GM21529 (cell line): ENCODE measurements at regions not wholly inside any gene's neighbourhood (a gene's known extent, or its start where the extent isn't known, plus 50 kb on each side); places are given as distances from the start of the nearest gene placed in this dataset.

Source experiments
- ATAC-seq: cut with Tn5 transposase; IDR thresholded peaks from one replicate; pipeline ENCODE4 v1.9.1; 2021; ENCODE audit not compliant: unreplicated experiment

DNA sequence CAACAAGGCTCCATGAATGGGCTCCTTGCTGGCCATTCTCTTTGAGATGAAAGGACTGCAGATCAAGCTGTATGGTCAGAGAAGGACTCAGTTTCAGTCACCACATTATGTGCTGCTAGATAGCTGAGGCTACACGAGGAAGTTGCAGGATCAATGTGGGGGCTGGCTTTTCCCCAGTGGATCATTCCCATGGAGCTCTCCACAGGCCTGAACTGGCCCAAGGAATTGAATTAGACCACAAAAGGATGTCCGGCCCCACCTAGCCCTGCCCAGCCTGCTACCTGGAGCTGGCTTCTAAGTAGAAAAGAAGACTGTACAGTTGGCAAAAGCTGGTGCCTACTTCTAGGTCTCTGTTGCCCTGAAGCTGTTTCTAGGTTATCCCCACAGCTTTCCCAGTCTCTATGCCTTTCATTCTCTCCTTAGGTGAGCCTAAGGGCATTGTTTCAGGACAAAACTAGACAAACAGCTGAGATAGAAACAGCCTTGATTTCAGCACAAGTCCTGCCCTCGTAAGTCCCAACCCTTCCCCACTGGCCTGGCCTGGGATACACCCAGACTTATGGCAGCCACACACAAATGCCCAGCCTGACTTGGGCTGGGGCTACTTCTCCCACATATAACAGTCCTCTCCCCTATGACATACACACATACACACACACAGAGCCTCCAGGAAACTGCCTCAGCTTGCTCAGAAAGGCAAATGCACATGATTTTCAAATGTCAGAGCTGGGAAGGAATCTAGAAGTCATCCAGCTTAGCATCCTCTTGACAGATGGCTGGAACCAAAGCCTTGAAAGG is 129.1 kb upstream of the NCAM1 start:
- no peak for ATAC-seq

- no peak for ATAC-seq
These were observed 126.9 kb upstream of the NCAM1 start for GRCh38 chr11:112834277-112834755.

GRCh38 chr11:112835591-112836255 is 125.5 kb upstream of the NCAM1 start:
- no peak for ATAC-seq

- no peak for ATAC-seq
These were observed 125.0 kb upstream of the NCAM1 start for GRCh38 chr11:112836256-112836602.

GRCh38 chr11:112837162-112837826 is 123.9 kb upstream of the NCAM1 start:
- ATAC-seq, result no peak

- ATAC-seq, result no peak
These were observed 122.2 kb upstream of the NCAM1 start for GRCh38 chr11:112839051-112839450.

DNA sequence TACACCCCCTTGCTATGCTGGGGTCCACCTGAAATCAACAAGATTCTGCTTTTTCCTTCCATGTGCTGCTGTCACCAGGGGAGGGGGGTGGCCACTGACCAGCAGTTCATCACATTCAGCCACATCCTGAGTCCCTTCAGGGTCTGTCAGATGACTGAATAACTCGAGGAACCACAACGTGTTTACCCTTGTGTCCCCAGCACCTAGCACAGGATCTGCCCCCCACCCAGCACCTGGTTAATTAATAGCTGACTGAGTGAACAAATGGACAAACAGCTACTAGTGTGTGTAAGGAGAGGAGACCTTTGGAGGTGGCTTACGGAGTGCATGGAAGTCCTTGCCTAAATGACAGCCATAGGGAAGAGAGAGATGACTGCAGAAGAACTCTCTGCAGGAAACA is 119.5 kb upstream of the NCAM1 start:
- no peak for ATAC-seq

DNA sequence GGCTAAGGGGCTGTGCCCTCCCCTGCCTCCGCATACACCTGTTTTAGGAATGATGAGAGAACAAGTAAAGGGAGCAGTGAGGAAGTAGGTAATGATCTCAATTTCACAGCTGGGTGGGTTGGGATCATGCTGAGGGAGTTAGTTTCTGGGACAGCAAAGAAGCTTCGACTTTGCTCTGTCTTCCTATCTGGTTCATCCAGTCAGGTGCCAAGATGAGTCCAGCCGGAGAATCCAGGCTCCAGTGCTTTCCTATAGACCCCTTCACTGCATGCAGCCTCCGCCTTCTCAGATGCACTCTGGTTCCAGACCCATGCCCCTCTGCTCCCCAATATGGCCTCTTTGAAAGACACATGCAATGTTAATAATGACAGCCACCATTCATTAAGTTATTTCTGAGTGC is 119.1 kb upstream of the NCAM1 start:
- ATAC-seq, result no peak

GRCh38 chr11:112844517-112844916 is 116.7 kb upstream of the NCAM1 start:
- no peak for ATAC-seq

- ATAC-seq, result no peak
These were observed 113.7 kb upstream of the NCAM1 start for GRCh38 chr11:112847568-112847967.

DNA sequence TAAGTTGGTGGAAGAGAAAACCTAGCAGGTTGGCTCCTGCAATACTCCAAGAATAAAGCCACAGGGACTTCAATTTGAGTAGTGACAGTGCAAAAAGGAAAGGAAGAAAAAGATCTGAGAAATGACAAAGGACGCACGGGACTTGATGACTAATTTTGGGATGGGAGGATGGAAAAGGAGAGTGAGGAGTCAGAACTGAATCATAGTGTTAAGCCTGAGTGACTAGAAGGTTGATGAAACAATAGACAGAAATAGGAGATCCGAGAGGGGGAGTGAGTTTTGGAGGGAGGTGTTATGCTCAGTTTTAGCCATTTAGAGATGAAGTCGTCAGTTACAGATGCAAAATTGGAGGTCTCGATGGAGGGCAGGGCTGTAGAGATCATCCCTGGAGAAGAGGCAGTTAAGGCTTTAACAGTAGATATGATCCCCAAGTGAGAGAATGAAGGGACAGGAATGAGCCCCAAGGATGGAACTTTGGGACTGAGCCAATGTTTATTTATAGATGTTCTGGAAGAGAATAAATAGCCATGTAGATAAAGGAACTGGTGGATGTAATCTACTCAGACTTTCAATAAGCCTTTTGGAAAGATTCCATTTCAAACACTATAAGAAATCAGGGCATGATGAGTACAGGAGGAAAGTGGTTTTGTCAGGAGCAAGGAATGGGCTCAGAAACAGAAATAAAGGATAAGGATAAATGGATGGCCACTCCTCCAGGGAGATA is 108.9 kb upstream of the NCAM1 start:
- ATAC-seq, result no peak

- ATAC-seq, result no peak
These were observed 105.1 kb upstream of the NCAM1 start for GRCh38 chr11:112856133-112856532.

GRCh38 chr11:112856591-112856990 is 104.6 kb upstream of the NCAM1 start:
- ATAC-seq, result no peak

- no peak for ATAC-seq
These were observed 102.8 kb upstream of the NCAM1 start for GRCh38 chr11:112858289-112859023.

GRCh38 chr11:112859787-112860186 is 101.4 kb upstream of the NCAM1 start:
- no peak for ATAC-seq

GRCh38 chr11:112861356-112861755 is 99.9 kb upstream of the NCAM1 start:
- no peak for ATAC-seq

DNA sequence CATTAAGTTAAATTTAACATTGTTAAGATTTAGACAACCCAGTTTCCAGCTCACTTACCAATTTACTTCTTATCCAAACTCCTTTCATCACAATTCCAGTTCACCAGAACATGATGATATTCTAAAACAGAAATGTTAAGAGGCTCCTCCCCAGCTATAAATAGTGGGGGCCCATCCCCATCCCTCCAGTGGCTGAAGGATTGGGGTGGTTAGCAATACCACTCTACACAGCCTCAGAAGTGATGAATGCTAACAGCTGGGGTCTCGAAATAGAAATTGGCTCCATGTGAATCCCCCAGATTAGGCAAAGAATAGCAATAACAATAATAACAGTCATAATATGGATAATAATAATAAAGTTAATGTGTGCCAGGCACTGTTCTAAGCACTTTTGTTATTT is 97.9 kb upstream of the NCAM1 start:
- no peak for ATAC-seq

- ATAC-seq, result no peak
These were observed 96.5 kb upstream of the NCAM1 start for GRCh38 chr11:112864672-112865071.

DNA sequence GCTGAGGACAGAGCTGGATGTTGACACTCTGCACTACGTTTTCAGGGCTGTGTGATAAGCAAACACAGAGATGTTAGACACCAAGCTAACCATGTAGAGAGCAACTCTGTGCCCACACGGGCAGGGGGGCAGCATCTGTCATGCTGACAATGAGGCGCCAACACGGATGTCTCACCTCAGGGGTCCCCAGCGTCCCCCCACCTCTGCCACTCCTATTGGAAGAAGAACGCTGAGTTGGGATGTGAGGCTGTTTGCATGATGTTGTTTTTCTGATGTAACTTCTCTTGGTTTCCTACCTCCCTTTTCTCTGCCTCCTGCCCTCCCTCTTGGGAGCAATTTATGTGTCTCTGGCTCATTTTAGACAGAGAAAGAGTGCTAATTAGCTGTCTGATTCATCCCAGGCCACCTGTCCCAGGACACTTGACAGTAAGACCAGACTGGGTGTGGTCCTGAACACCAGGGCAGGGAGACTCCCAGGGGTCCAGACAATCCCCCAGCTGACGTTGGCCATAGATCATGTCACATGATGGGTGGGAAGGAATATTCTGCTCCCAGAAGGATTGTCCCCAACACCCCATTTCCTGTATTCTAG is 89.2 kb upstream of the NCAM1 start:
- no peak for ATAC-seq

DNA sequence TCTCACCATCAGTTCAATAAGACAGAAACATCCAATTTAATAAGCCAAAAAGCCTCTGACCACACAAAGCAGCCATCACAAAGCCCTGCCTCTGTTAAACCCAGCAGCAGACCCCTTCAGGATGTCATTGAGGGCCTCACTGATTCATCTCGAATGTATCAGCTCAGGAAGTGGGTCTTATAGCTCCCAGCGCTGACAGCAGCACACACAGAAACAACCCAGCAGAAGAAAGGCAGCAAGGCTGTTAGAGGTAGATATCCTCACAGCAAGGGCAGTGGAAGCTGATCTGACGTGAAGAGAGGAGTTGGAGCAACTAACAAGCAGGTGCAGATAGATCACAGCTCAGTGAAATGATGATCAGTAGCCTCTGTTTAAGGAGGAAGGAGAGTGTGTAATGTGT is 86.2 kb upstream of the NCAM1 start:
- ATAC-seq, result no peak
